Omental fat pad (tissue), 3 donors: ENCODE measurements at regions not wholly inside any gene's neighbourhood (a gene's known extent, or its start where the extent isn't known, plus 50 kb on each side); places are given as distances from the start of the nearest gene placed in this dataset.

Source experiments
- ATAC-seq: fragments of 150-250 bp; one replicate; pipeline ENCODE4 v1.9.1; 2016; ENCODE audit warnings: mild to moderate bottlenecking, moderate library complexity; ENCODE audit not compliant: low FRiP score
- DNase-seq: peaks from one replicate; pipeline ENCODE4 v3.0.0-alpha.2; 2019; ENCODE audit warnings: low spot score
- CTCF ChIP-seq, 3 donors: fragments of 450-650 bp; IDR thresholded peaks; one replicate each; pipeline ENCODE4 v1.5.1; 2016 to 2017; ENCODE audit warnings: antibody characterized with exemption in 3 of 3, mild to moderate bottlenecking in 3 of 3, moderate library complexity in 2 of 3

GRCh38 chr5:25964009-25964372, 1074.4 kb downstream of the CDH9 start:
- no peak for ATAC-seq
- no peak for TF ChIP-seq CTCF (IDR thresholded peaks at IDR 0.05)
- DNase-seq = no peak

GRCh38 chr5:25963251-25964008, 1075.0 kb downstream of the CDH9 start:
- no peak for DNase-seq
- ATAC-seq = no peak
- no peak for TF ChIP-seq CTCF (IDR thresholded peaks at IDR 0.05)

- no peak for TF ChIP-seq CTCF (IDR thresholded peaks at IDR 0.05)
- ATAC-seq (no peak), DNase-seq (no peak)
These were observed 1083.0 kb downstream of the CDH9 start for GRCh38 chr5:25955337-25955736.

- no peak for TF ChIP-seq CTCF (IDR thresholded peaks at IDR 0.05)
- no peak for DNase-seq
- ATAC-seq = no peak
These were observed 1087.7 kb downstream of the CDH9 start for GRCh38 chr5:25950681-25951080.

GRCh38 chr5:25948278-25948677, 1090.1 kb downstream of the CDH9 start:
- no peak for DNase-seq
- ATAC-seq = no peak
- no peak for TF ChIP-seq CTCF (IDR thresholded peaks at IDR 0.05)

- DNase-seq (no peak), ATAC-seq (no peak)
- TF ChIP-seq CTCF (IDR thresholded peaks at IDR 0.05) = no peak
These were observed 1093.6 kb downstream of the CDH9 start for GRCh38 chr5:25944786-25945185.

- no peak for TF ChIP-seq CTCF (IDR thresholded peaks at IDR 0.05)
- ATAC-seq = no peak
- no peak for DNase-seq
These were observed 1129.2 kb downstream of the CDH9 start for GRCh38 chr5:25909163-25909562.
